ENCODE measurements at regions not wholly inside any gene's neighbourhood (a gene's known extent, or its start where the extent isn't known, plus 50 kb on each side); places are given as distances from the start of the nearest gene placed in this dataset.
"Not testable (repeated sequence)": the region's sequence is repeated elsewhere in the genome, so short reads cannot be mapped to it uniquely, and the experiment has no call there.

GRCh38 chr4:33996075-33996718 is 2248.1 kb downstream of the ARAP2 start:
- no peak for DNase-seq

DNA sequence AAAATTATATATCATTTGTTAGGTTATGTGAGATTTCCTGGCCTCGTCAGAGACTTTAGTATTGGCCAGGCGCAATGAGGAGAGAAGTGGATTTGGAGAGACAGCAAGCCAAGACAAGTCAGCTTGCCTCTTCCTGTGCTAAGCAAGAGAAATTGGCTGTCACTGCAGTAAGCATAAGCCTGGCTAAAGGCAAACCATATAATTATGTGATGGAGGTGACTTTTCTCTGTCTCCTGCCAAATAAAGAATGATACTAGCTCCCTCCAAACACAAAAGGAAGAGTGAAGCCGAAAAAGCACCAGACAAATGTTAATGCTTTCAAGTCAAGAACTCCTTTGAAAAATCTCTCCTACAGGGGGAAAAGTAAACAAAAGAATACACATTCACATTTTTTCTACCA is 2246.0 kb downstream of the ARAP2 start:
- no peak for DNase-seq

DNA sequence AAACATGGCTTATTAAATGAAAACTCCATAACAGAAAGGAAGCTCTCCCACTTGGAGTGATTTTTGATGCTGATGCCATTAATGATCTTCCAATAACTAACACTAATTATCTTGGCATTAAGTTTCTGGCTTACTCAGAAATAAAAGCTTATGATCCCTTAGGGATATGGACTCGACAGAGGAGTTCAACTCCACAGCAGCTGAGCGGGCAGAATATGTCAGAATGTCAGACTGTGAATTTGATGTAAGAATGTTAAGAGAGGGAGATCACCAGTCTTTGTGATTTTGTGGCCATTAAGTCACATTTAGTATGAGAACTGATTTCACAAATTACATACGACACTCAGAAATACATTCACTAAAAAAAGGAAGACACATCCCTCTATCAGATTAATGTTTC is 2244.0 kb downstream of the ARAP2 start:
- DNase-seq = no peak

GRCh38 chr4:34006540-34006939 is 2237.8 kb downstream of the ARAP2 start:
- not testable (repeated sequence) for DNase-seq

GRCh38 chr4:34009951-34010350 is 2234.4 kb downstream of the ARAP2 start:
- no peak for DNase-seq

DNA sequence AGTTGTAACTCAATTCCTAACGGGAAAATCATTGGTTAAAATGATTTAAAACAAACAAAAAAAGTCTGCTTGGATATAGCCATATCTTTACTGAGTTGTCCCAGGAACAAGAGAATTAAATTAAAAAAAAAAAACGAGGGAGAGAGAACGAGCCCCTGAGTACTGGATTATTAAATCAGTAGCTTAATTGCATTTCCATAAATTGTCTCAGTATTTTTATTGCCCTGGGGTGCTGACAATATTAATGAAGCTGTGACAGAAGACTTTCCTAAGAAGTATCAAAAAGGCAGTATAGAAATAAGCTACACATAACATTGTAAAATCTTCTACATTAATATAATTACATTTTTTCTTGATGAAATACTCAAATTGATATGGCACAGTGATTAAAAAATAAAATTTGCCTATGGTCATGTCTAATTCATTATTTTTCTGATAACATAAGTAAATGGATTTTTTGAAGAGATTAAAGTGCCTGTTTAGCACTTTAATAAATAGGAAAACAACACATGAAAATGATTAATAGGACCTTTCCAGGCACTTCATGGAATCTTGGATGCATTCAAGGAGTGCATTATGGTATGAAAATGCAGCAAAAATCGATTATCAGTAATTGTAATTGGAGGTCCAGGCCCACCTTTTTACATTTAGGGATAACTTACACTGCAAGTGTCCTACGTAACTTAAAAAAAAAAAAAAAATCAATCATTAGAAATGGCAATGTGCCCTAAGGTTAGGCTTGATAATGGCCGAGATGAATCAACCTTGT is 2233.4 kb downstream of the ARAP2 start:
- DNase-seq = no peak

DNA sequence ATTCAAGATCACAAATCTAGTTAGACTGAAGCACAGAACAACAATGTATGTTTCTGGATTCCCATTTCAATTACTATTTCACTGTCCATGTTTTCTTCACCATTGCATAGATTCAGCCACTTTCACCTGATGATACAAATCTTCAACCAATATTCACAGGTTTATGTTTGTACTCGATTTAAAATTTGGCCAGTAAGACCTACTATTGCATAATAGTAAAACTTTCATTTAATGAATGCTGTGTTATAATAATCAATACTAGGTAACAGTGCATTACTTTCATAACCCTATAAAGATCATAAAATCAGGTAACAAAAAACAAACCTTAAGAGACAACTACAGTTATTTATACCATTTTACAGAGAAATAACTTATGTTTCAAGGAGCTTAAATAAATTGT is 2209.1 kb downstream of the ARAP2 start:
- DNase-seq = no peak

DNA sequence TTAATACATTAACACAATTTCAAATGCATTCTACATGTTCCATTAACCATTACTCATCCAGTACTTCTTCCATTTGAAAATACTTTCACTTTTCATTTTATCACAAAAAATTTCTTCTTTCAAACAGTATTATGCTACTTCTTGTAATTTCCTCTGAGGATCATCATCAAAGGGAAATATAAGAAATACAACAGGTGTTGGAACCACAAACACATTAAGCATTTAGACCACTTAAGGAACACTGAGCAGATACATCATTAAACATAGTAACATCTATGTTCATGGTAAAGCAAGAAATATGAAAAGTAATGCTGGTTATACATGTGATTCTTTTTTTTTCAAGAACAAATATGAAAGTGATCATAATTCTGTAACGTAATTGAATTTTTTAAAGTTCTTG is 2207.0 kb downstream of the ARAP2 start:
- no peak for DNase-seq

DNA sequence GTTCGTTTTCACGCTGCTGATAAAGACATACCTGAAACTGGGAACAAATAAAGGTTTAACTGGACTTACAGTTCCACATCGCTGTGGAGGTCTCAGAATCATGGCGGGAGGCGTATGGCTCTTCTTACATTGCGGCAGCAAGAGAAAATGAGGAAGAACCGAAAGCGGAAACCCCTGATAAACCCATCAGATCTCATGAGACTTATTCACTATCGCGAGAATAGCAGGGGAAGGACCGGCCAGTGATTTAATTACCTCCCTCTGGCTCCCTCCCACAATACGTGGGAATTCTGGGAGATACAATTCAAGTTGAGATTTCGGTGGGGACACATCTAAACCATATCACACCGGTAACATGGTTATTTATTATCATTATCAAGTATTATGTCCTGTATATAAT is 2204.5 kb downstream of the ARAP2 start:
- no peak for DNase-seq

DNA sequence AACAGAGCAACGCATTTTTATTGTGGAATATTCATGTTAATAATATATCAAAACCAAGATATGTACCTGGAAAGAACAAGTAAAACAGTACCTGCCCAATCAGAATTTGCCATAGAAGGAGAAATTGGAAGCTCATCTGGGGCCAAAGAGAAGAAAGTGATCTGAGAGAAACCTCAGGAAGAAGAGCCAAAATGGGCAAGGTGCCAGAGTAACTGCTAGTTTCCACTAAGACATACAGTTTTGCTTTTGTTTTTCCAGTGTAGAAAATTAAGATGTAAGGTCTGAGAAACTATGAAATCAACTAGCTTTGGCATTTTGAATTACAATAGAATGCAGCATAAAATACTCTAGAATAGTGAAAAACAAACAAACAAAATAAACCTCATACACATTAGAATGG is 2201.2 kb downstream of the ARAP2 start:
- no peak for DNase-seq

DNA sequence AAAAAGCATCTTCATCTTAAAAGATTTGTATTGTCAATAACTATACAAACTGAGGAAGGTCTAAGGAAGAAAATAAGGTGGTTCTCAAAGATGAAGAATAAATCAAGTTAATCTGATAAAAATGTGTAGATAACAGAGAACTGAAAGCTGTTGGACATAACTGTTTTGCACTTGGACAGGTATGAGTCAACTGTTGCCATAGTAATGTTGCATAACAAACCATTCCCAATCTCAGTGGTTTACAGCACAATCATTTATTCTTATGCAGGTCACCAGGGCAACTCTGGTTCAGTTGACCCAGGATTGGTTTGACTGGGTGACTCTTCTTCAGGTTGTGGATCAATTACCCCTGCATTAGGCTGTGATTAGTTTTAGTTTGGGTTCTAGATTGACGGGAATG is 2197.7 kb downstream of the ARAP2 start:
- no peak for DNase-seq

DNA sequence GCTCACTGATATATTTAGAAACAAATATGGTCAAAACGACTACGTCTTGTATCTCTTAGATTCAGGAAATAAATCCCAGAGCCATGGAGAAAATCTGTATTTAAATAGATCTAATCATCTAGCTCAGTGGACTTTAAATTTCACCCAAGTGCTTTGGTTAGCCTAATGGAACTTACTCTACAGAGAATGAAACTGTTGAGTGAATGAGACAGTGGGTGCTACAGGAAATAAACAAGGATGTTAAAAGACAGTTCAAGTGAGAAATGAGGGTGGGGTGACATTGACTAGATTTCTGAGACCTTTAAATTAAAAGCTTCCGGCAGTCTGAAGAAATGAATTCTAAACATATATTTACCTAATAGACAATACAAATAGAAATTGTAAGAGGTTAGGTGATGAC is 2197.0 kb downstream of the ARAP2 start:
- DNase-seq = no peak

- no peak for DNase-seq
Measured at GRCh38 chr4:34066126-34066525, 2178.2 kb downstream of the ARAP2 start.

GRCh38 chr4:34091451-34091850 is 2152.9 kb downstream of the ARAP2 start:
- DNase-seq = no peak

DNA sequence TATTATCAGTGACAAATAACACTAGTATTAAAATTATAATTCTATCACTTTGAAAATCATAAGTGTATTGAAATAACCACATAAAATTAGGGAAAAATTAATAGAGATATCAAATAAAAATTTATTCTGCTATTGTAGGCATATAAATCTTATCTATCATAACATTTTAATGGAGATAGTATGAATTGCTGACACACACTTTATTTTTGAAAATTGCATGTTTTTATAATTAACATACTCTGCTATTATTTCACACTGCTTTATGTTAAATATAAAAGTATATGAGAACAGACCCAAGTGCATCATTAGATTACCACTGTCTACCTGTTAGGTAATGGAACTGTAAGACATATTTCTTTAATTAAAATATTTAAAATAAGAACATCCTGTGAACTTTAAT is 2150.2 kb downstream of the ARAP2 start:
- DNase-seq = no peak

DNA sequence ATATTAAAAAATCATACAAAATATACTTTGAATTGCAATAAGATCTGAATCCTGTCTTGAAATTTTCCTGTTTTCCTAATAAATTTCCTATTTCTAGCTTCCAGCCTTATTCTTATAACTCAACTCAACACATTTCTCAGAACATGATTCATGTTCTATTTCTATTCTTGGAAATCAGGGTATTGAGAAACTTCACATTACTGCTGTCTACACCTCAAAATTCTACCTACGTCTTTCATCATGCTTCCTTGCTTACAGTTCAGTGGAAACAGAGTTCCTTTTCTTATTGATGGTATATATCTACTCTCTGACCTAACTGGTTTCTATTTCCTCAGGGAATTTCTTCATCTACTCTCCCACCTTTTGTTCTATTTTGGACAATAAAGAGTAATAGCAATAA is 2139.0 kb downstream of the ARAP2 start:
- no peak for DNase-seq

DNA sequence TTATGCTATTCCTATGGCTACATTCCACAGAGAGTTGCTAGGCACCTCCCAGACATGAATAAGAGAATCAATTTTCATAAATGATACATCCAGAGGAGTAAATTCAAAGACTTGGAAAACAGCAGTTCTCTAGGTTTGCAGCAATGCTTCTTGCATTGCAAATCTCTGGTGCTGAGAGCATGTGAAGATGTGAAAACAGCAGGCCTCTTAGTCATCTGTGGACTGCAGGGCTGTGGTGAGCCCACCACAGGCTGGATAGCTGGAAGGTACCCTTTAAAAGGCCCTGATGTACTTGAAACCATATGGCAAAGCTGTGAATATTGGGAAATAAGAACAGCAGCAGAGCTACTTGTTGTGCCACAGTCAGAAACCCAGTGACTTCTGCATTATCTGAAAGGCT is 2135.9 kb downstream of the ARAP2 start:
- no peak for DNase-seq

GRCh38 chr4:34112573-34112972 is 2131.7 kb downstream of the ARAP2 start:
- no peak for DNase-seq

DNA sequence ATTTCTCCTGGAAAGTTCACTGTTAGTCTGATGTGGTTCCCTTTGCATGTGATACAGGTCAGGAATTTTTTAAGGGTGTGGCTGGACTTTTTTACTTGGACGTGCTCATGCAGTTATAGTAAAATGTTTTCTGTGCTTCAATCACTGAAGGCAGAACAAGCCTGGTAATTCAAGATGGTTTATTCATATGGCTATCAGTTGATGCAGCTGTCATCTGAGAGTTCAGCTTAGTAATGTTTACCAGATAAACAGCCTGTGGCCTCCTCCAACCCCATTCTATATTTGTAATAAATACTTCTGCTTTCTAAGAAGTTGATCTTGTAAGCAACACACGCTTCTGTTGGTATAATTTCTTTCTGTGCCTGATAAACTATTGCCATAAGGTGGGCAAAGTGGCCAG is 2105.9 kb downstream of the ARAP2 start:
- DNase-seq = no peak

GRCh38 chr4:34139346-34139745 is 2105.0 kb downstream of the ARAP2 start:
- no peak for DNase-seq

DNA sequence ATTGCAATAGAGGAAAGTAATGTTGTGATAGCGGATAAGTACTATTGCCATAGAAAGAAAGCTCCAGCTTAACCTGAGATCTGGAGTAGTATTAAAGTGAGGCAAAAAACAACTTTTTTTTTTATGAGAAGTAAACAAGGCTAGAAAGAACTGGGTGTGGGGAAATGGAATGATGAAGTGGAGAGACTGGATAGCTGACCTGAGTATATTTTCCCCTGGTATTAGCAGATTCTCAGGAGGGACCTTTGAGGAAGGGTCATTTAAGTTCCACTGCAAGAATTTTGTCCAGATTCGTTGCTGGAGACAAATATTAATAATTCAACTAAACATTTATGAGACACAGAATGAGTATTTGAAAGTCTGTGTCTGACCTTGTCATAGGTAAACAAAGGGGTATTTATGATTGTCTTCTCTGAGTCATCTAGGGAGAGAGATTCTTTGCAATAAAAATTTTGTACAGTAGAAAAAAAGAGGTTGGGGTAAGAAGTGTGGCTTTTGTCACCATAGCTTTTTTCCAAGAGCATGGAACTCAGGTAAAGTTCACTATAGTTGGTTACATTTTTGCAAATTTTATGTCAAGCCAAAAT is 2095.9 kb downstream of the ARAP2 start:
- no peak for DNase-seq

DNA sequence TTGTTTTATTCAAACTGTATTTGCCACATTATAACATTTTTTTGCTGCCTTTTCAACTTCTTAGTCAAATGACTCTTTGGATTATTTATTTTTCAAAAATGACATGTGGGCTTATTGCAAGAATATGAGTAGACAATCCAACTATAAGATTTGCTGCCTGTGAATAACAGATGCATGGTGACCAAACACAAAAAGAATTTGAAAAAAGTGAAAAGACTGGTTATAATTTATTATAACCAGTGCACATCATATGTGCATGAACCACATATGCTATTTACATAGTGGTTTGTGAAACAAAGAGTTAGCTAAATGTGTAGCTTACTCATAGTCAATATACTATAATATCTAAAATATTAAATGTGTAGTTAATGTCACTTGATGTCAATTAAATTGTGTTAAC is 2086.8 kb downstream of the ARAP2 start:
- DNase-seq = no peak

DNA sequence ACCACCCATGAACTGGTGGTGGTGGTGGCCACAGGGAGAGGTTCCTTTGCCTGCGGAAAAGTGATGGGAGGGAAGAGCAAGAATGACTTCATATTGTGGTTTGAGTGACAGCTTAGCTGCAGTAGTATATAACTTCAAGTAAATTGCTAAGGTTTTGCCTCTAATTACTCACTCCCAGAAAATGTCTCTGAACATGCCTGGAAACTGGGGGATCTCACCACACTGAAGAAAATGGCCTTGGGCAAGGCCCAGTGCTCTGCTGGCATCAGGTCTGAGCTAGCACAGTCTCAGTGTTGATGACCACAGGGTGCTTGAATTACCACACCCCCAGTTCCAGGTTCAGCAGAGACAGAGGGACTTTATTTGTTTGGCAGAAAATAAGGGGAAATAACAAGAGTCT is 2085.4 kb downstream of the ARAP2 start:
- no peak for DNase-seq

- no peak for DNase-seq
Measured at GRCh38 chr4:34170946-34171345, 2073.4 kb downstream of the ARAP2 start.
